ENCODE measurements at regions not wholly inside any gene's neighbourhood (a gene's known extent, or its start where the extent isn't known, plus 50 kb on each side); places are given as distances from the start of the nearest gene placed in this dataset.

- H3K27ac Mint-ChIP-seq (ENCODE audit: low read depth), result peak overlapping the region; percentile 50
- DNase-seq (ENCODE audit: low spot score in 2 of 2), result no peak
- no peaks in the 10 kb centered on the region for H3K9me3 Mint-ChIP-seq
Observed at GRCh38 chr20:50391444-50392137, 118.6 kb upstream of the PTPN1 start.

GRCh38 chr20:50392138-50392866, 117.9 kb upstream of the PTPN1 start:
- peaks cover 2% of the 10 kb centered on the region for H3K36me3 Mint-ChIP-seq (ENCODE audit: insufficient read depth)
- no peak overlapping the region for H3K4me3 Mint-ChIP-seq
- peaks cover 27% of the 10 kb centered on the region for H3K4me1 Mint-ChIP-seq
- H3K9me3 Mint-ChIP-seq, result no peaks in the 10 kb centered on the region
- peak overlapping the region; percentile 14 for H3K27ac Mint-ChIP-seq (ENCODE audit: low read depth)
- DNase-seq (ENCODE audit: low spot score in 2 of 2) (peak in 1 of 2 donors; percentile 28), ATAC-seq (replicated peaks; ENCODE audit: extremely low read depth, poor library complexity, severe bottlenecking) (peak; percentile 93)
- no peaks in the 10 kb centered on the region for H3K27me3 Mint-ChIP-seq

More at GRCh38 chr20:50391444-50392137, 118.6 kb upstream of the PTPN1 start:
- no peaks in the 10 kb centered on the region for H3K27me3 Mint-ChIP-seq
- ATAC-seq (replicated peaks; ENCODE audit: extremely low read depth, poor library complexity, severe bottlenecking), result no peak
- H3K4me1 Mint-ChIP-seq, result peaks cover 31% of the 10 kb centered on the region
- H3K4me3 Mint-ChIP-seq, result no peak overlapping the region
- peaks cover 2% of the 10 kb centered on the region for H3K36me3 Mint-ChIP-seq (ENCODE audit: insufficient read depth)

GRCh38 chr20:50393242-50393641, 116.9 kb upstream of the PTPN1 start:
- no peak overlapping the region for H3K27ac Mint-ChIP-seq (ENCODE audit: low read depth)
- no peaks in the 10 kb centered on the region for H3K27me3 Mint-ChIP-seq
- H3K9me3 Mint-ChIP-seq, result no peaks in the 10 kb centered on the region
- H3K36me3 Mint-ChIP-seq (ENCODE audit: insufficient read depth), result peaks cover 2% of the 10 kb centered on the region
- H3K4me3 Mint-ChIP-seq, result no peak overlapping the region
- peaks cover 20% of the 10 kb centered on the region for H3K4me1 Mint-ChIP-seq
- ATAC-seq (replicated peaks; ENCODE audit: extremely low read depth, poor library complexity, severe bottlenecking) (no peak), DNase-seq (ENCODE audit: low spot score in 2 of 2) (no peak)

GRCh38 chr20:50393990-50394561, 116.1 kb upstream of the PTPN1 start:
- Mint-ChIP-seq H3K4me1 (peaks cover 15% of the 10 kb centered on the region), H3K9me3 (no peaks in the 10 kb centered on the region), H3K27me3 (no peaks in the 10 kb centered on the region), H3K36me3 (ENCODE audit: insufficient read depth) (peaks cover 2% of the 10 kb centered on the region), H3K4me3 (no peak overlapping the region), H3K27ac (ENCODE audit: low read depth) (no peak overlapping the region)
- ATAC-seq (replicated peaks; ENCODE audit: extremely low read depth, poor library complexity, severe bottlenecking) (no peak), DNase-seq (ENCODE audit: low spot score in 2 of 2) (no peak)

- DNase-seq (ENCODE audit: low spot score in 2 of 2) (no peak), ATAC-seq (replicated peaks; ENCODE audit: extremely low read depth, poor library complexity, severe bottlenecking) (no peak)
- H3K4me3 Mint-ChIP-seq, result no peak overlapping the region
Observed at GRCh38 chr20:50394569-50394968, 115.6 kb upstream of the PTPN1 start.

GRCh38 chr20:50395251-50395729, 114.9 kb upstream of the PTPN1 start:
- DNase-seq (ENCODE audit: low spot score in 2 of 2) (no peak), ATAC-seq (replicated peaks; ENCODE audit: extremely low read depth, poor library complexity, severe bottlenecking) (no peak)
- Mint-ChIP-seq H3K4me1 (peaks cover 14% of the 10 kb centered on the region), H3K27ac (ENCODE audit: low read depth) (no peak overlapping the region), H3K27me3 (no peaks in the 10 kb centered on the region), H3K36me3 (ENCODE audit: insufficient read depth) (peaks cover 2% of the 10 kb centered on the region), H3K4me3 (no peak overlapping the region), H3K9me3 (no peaks in the 10 kb centered on the region)

More at GRCh38 chr20:50394569-50394968, 115.6 kb upstream of the PTPN1 start:
- Mint-ChIP-seq H3K36me3 (ENCODE audit: insufficient read depth) (peaks cover 2% of the 10 kb centered on the region), H3K4me1 (peaks cover 14% of the 10 kb centered on the region), H3K27me3 (no peaks in the 10 kb centered on the region), H3K27ac (ENCODE audit: low read depth) (no peak overlapping the region), H3K9me3 (no peaks in the 10 kb centered on the region)

GRCh38 chr20:50395914-50396488, 114.2 kb upstream of the PTPN1 start:
- ATAC-seq (replicated peaks; ENCODE audit: extremely low read depth, poor library complexity, severe bottlenecking), result no peak
- Mint-ChIP-seq H3K4me3 (no peak overlapping the region), H3K9me3 (no peaks in the 10 kb centered on the region), H3K4me1 (peaks cover 14% of the 10 kb centered on the region), H3K27ac (ENCODE audit: low read depth) (no peak overlapping the region), H3K27me3 (no peaks in the 10 kb centered on the region), H3K36me3 (ENCODE audit: insufficient read depth) (peaks cover 2% of the 10 kb centered on the region)
- no peak for DNase-seq (ENCODE audit: low spot score in 2 of 2)

GRCh38 chr20:50396623-50397022, 113.6 kb upstream of the PTPN1 start:
- no peak for ATAC-seq (replicated peaks; ENCODE audit: extremely low read depth, poor library complexity, severe bottlenecking)
- H3K4me1 Mint-ChIP-seq, result peaks cover 9% of the 10 kb centered on the region
- no peak overlapping the region for H3K27ac Mint-ChIP-seq (ENCODE audit: low read depth)
- H3K4me3 Mint-ChIP-seq, result no peak overlapping the region
- peaks cover 2% of the 10 kb centered on the region for H3K36me3 Mint-ChIP-seq (ENCODE audit: insufficient read depth)
- no peaks in the 10 kb centered on the region for H3K27me3 Mint-ChIP-seq
- no peak for DNase-seq (ENCODE audit: low spot score in 2 of 2)
- H3K9me3 Mint-ChIP-seq, result no peaks in the 10 kb centered on the region

GRCh38 chr20:50397058-50397457, 113.1 kb upstream of the PTPN1 start:
- H3K9me3 Mint-ChIP-seq, result no peaks in the 10 kb centered on the region
- H3K27ac Mint-ChIP-seq (ENCODE audit: low read depth), result no peak overlapping the region
- DNase-seq (ENCODE audit: low spot score in 2 of 2), result no peak
- H3K4me1 Mint-ChIP-seq, result peaks cover 5% of the 10 kb centered on the region
- no peaks in the 10 kb centered on the region for H3K27me3 Mint-ChIP-seq
- no peak overlapping the region for H3K4me3 Mint-ChIP-seq
- H3K36me3 Mint-ChIP-seq (ENCODE audit: insufficient read depth), result peaks cover 2% of the 10 kb centered on the region
- ATAC-seq (replicated peaks; ENCODE audit: extremely low read depth, poor library complexity, severe bottlenecking), result no peak

- H3K27ac Mint-ChIP-seq (ENCODE audit: low read depth), result no peak overlapping the region
- ATAC-seq (replicated peaks; ENCODE audit: extremely low read depth, poor library complexity, severe bottlenecking) (no peak), DNase-seq (ENCODE audit: low spot score in 2 of 2) (no peak)
- H3K4me3 Mint-ChIP-seq, result no peak overlapping the region
- no peaks in the 10 kb centered on the region for H3K27me3 Mint-ChIP-seq
- H3K36me3 Mint-ChIP-seq (ENCODE audit: insufficient read depth), result peaks cover 2% of the 10 kb centered on the region
- no peaks in the 10 kb centered on the region for H3K9me3 Mint-ChIP-seq
- no peaks in the 10 kb centered on the region for H3K4me1 Mint-ChIP-seq
Observed at GRCh38 chr20:50398064-50398463, 112.1 kb upstream of the PTPN1 start.

GRCh38 chr20:50398471-50398820, 111.7 kb upstream of the PTPN1 start:
- ATAC-seq (replicated peaks; ENCODE audit: extremely low read depth, poor library complexity, severe bottlenecking), result no peak

GRCh38 chr20:50398821-50399554, 111.2 kb upstream of the PTPN1 start:
- ATAC-seq (replicated peaks; ENCODE audit: extremely low read depth, poor library complexity, severe bottlenecking) (no peak), DNase-seq (ENCODE audit: low spot score in 2 of 2) (no peak)
- no peaks in the 10 kb centered on the region for H3K27me3 Mint-ChIP-seq
- H3K9me3 Mint-ChIP-seq, result no peaks in the 10 kb centered on the region
- H3K36me3 Mint-ChIP-seq (ENCODE audit: insufficient read depth), result peaks cover 2% of the 10 kb centered on the region
- no peak overlapping the region for H3K27ac Mint-ChIP-seq (ENCODE audit: low read depth)
- no peaks in the 10 kb centered on the region for H3K4me1 Mint-ChIP-seq
- no peak overlapping the region for H3K4me3 Mint-ChIP-seq

More at GRCh38 chr20:50398471-50398820, 111.7 kb upstream of the PTPN1 start:
- no peaks in the 10 kb centered on the region for H3K27me3 Mint-ChIP-seq
- peaks cover 2% of the 10 kb centered on the region for H3K36me3 Mint-ChIP-seq (ENCODE audit: insufficient read depth)
- DNase-seq (ENCODE audit: low spot score in 2 of 2), result no peak
- no peaks in the 10 kb centered on the region for H3K9me3 Mint-ChIP-seq
- no peak overlapping the region for H3K27ac Mint-ChIP-seq (ENCODE audit: low read depth)
- no peak overlapping the region for H3K4me3 Mint-ChIP-seq
- no peaks in the 10 kb centered on the region for H3K4me1 Mint-ChIP-seq

Data from central memory CD8-positive, alpha-beta T cell (primary cell).